H1 (cell line): ENCODE measurements at regions not wholly inside any gene's neighbourhood (a gene's known extent, or its start where the extent isn't known, plus 50 kb on each side); places are given as distances from the start of the nearest gene placed in this dataset.

Experiments
- CHD7 ChIP-seq: fragments of 300-600 bp; sonication (generic); IDR thresholded peaks from 2 replicates; pipeline ENCODE4 v1.7.1; 2012; ENCODE audit warnings: low read length, moderate library complexity, mild to moderate bottlenecking, inconsistent platforms; ENCODE audit not compliant: insufficient replicate concordance
- KDM5A ChIP-seq: fragments of 200-600 bp; IDR thresholded peaks from 2 replicates; pipeline ENCODE4 v1.7.1; 2012; ENCODE audit warnings: mild to moderate bottlenecking, low read length, inconsistent platforms, mixed read lengths
- SP2 ChIP-seq: IDR thresholded peaks from 2 replicates; pipeline ENCODE4 v1.6.1; 2012; ENCODE audit warnings: mild to moderate bottlenecking, low read length, inconsistent platforms

GRCh38 chr7:123341102-123341501 lies 141.3 kb upstream of the SLC13A1 start (continued):
- no peak for TF ChIP-seq CHD7
- TF ChIP-seq SP2, result no peak
- no peak for TF ChIP-seq KDM5A
